ENCODE measurements at regions not wholly inside any gene's neighbourhood (a gene's known extent, or its start where the extent isn't known, plus 50 kb on each side); places are given as distances from the start of the nearest gene placed in this dataset.

- TF ChIP-seq EZH2phosphoT487 (IDR thresholded peaks at IDR 0.05; ENCODE audit: low read depth) (no peak), CTCF (IDR thresholded peaks at IDR 0.05; ENCODE audit: low read depth, low read length) (no peak)
Measured at GRCh38 chr3:117603097-117603496, 893.5 kb downstream of the TUSC7 start.

All from OCI-LY3 (cell line).